GM13977 (cell line): ENCODE measurements at regions not wholly inside any gene's neighbourhood (a gene's known extent, or its start where the extent isn't known, plus 50 kb on each side); places are given as distances from the start of the nearest gene placed in this dataset.
"Not testable (repeated sequence)": the region's sequence is repeated elsewhere in the genome, so short reads cannot be mapped to it uniquely, and the experiment has no call there.

ENCODE experiments used
- DNase-seq: peaks from one replicate; pipeline ENCODE4 v3.0.0; 2012; ENCODE audit warnings: low spot score
- in situ Hi-C: fragments of 300-500 bp; cut with MboI; formaldehyde crosslinking; loops from one replicate; pipeline ENCODE4 v1.12.0; 2022; ENCODE audit warnings: low sequenced_read_pairs, low pct_unique_long_range_greater_than_20kb, mixed read lengths, inconsistent platforms; ENCODE audit not compliant: unreplicated experiment
- TF ChIP-seq, protein P1 (sequence below): IDR thresholded peaks from 2 replicates; pipeline ENCODE4 v1.5.1; 2012; ENCODE audit warnings: mild to moderate bottlenecking, control low read depth; ENCODE audit not compliant: insufficient read depth; ENCODE audit errors: extremely low read depth, missing control alignments

DNA sequence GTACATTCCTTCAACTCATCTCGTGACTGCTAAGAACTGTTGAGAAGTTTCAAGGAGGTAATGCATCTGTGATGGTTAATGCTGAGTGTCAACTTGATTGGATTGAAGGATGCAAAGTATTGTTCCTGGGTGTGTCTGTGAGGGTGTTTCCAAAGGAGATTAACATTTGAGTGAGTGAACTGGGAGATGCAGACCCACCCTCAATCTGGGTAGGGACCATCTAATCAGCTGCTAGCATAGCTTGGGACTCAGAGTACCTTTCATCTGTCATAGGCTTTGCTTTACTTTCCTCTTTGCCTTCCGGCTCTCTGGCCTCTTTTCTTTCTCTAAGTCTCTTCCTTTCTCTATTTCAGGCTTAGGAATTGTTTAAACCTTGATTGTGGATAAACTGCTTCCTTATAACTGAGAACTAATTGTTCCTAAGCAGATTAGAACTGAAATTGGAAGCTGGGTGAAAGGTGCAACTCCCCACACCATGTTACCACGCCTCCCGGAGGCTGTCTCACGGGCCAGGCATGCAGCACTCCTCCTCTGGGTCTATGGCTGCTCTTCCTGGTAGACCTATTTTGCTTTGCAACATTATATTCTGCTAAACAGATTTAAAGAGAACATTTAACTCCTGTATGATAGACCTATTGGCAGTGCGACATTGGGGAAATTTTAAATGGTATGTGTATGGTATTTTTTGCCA lies 298.2 kb downstream of the CCSER2 start:
- in situ Hi-C loops = no loop called here
- TF ChIP-seq, protein P1, sequence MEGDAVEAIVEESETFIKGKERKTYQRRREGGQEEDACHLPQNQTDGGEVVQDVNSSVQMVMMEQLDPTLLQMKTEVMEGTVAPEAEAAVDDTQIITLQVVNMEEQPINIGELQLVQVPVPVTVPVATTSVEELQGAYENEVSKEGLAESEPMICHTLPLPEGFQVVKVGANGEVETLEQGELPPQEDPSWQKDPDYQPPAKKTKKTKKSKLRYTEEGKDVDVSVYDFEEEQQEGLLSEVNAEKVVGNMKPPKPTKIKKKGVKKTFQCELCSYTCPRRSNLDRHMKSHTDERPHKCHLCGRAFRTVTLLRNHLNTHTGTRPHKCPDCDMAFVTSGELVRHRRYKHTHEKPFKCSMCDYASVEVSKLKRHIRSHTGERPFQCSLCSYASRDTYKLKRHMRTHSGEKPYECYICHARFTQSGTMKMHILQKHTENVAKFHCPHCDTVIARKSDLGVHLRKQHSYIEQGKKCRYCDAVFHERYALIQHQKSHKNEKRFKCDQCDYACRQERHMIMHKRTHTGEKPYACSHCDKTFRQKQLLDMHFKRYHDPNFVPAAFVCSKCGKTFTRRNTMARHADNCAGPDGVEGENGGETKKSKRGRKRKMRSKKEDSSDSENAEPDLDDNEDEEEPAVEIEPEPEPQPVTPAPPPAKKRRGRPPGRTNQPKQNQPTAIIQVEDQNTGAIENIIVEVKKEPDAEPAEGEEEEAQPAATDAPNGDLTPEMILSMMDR = no peak
- DNase-seq = no peak

DNA sequence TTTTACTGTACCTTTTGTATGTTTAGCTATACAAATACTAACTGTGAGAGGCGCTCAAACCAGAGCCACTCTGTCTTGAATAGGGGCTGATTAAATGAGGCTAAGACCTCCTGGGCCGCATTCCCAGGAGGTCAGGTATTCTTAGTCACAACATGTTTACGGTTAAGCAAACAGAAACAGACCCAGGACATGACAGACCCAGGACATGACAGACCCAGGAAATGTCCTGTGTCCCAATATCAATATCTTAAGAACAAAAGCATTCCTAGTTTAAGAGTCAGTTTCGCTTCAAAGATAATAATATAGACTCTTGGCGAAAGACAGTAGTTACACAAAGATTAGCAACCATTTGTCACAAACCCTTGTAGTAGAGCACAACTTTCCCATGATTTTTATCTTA lies 304.5 kb downstream of the CCSER2 start:
- TF ChIP-seq, protein P1 = no peak
- DNase-seq = no peak
- in situ Hi-C loops = no loop called here

DNA sequence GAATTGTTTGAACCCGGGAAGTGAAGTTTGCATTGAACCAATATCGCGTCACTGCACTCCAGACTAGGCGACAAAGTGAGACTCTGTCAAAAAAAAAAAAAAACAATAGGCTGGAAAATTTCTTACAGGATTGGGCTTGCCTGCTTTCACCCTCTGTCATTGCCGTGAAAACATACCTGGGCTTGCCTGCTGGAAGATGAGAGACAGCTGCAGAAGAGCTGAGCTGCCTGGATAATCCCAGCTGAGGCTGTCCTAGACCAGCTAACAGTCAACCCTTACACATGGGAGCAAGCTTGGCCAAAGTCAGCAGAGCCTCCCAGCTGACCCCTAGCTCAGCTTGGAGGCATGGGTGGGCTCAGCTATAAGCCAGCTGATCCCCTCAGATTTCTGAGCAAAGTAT lies 306.2 kb downstream of the CCSER2 start:
- TF ChIP-seq, protein P1 = no peak
- in situ Hi-C loops = no loop called here
- no peak for DNase-seq

DNA sequence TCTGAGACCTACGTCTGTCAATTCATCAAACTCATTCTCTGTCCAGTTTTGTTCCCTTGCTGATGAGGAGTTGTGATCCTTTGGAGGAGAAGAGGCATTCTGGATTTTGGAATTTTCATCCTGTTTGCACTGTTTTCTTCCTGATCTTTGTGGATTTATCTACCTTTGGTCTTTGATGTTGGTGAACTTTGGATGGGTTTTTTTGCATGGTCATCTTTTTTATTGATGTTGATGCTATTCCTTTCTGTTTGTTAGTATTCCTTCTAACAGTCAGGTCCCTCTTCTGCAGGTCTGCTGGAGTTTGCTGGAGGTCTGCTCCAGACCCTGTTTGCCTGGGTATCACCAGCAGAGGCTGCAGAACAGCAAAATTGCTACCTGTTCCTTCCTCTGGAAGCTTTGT lies 322.2 kb downstream of the CCSER2 start:
- DNase-seq, in situ Hi-C loops: not testable (repeated sequence)

DNA sequence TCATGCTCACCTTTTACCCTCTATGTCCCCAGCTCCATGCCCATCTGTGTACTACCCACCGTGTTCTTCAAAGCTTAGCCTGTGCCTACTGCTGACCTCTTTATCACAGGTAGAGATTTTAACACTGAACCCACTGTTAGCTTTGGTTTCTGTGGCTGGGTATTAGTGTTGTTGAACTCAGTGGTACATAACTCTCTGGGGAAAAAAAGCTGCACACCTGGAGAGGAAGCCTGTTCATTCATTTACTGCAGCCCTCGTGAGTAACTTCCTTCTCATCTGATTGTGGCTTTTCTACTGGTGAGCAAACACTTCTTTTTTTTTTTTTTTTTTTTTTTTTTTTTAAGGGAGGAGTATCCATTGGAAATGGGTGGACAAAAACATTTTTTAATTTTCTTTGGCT lies 326.3 kb downstream of the CCSER2 start:
- TF ChIP-seq, protein P1 = no peak
- no peak for DNase-seq
- in situ Hi-C loops = no loop called here

DNA sequence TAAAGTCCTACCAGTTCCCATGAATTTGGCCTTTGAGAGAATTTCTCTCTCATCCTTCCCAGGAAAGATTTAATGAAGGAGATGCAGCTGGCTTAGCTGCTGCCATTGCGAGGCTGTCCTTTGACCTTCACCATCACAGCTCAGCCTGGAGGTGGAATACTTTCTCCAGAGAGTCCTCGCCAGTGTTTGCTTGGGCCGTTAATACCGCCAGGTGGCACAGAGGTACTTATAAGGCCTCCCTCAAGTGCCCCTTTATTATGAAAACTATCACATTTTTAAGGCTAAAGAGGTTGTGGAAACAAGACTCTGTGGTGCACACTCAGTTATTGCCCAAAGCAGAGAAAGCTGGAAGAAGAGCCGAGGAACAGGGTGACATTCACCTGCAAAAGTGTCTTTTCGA lies 330.6 kb downstream of the CCSER2 start:
- in situ Hi-C loops = no loop called here
- no peak for DNase-seq
- TF ChIP-seq, protein P1 = no peak

DNA sequence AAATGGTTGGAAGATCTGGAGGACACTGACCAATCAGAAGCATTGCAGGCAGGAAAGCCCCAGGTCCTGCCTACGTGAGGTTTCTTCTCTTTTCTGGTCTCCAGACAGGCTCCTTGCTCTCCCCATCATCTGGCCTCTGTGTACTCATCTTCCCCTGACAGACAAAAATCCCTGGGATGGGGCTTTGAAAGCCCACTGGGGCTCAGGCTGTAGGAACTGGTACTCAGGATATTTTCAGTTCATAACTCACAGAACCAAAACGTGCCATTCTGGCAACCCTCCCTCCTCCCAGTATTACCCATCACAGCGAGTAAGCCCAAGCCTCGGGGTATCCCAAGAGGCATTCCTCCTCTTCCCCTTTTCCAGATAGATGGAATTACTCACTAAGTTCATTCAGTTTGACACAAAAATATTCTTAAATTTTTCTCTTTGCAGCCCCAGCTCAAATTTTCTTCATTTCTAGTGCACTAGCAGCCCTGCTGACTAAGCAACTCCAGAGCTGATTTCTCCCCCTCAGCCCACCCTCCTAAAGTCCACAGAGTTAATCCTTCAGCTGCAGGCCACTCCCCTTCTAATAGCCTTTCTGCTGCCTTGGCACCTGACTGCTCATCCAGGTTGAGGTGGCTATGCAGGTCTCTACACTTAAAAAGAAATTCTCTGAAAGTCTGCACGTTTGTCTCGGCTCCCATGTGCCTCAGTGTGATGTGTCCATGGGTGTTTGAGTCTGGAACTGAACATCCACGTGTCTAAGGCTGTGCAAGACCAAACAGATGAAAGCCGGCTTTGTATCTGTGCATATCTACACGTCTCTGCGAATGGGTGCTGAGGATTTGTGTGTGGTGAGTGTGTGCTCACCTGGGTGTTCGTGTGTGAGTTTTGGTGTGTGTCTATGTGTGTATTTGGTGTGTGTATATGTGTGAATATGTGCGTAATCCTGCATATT lies 331.4 kb downstream of the CCSER2 start:
- no peak for DNase-seq
- in situ Hi-C loops = no loop called here
- TF ChIP-seq, protein P1 = no peak
